HepG2 (cell line): ENCODE measurements at regions not wholly inside any gene's neighbourhood (a gene's known extent, or its start where the extent isn't known, plus 50 kb on each side); places are given as distances from the start of the nearest gene placed in this dataset.

ENCODE experiments used
- ATAC-seq: fragments of 200-7000 bp; cut with Tn5 transposase; 3 replicates; pipeline ENCODE4 v1.9.1; 2020; ENCODE audit warnings: mild to moderate bottlenecking, moderate library complexity
- BruUV-seq: library from RNA; stranded (reverse); fragments of 400-500 nt; replicated peaks from 2 replicates; lab custom pipeline; 2021; lab: Mats Ljungman, UMichigan
- CTCF ChIA-PET: fragments of 300-600 bp; formaldehyde crosslinking; extraction: SDS; loops from one replicate; lab custom pipeline; 2021; ENCODE audit warnings: low total read pairs, inconsistent platforms, low intra/inter-chr PET ratio; lab: Yijun Ruan, JAX
- POLR2A ChIA-PET: fragments of 350-600 bp; sonication (Branson Sonifier 250); formaldehyde crosslinking; loops from one replicate; lab custom pipeline; 2020; ENCODE audit warnings: antibody characterized with exemption, inconsistent platforms; lab: Yijun Ruan, JAX
- DNase-seq: peaks from one replicate; pipeline ENCODE4 v3.0.0-alpha.2; 2015; ENCODE audit warnings: low spot score
- FAIRE-seq: peaks from 3 replicates; lab custom pipeline; 2011; peaks lifted over from hg19 to GRCh38; lab: Jason Lieb, UNC
- H2AFZ ChIP-seq: one replicate; pipeline ENCODE4 v1.6.1; 2011; ENCODE audit warnings: low read length, inconsistent platforms
- H3K27ac ChIP-seq: fragments of 300-600 bp; 3 replicates; pipeline ENCODE4 v1.8.0; 2011; ENCODE audit warnings: mixed run types, mild to moderate bottlenecking, mixed read lengths, low read length, inconsistent platforms; ENCODE audit not compliant: insufficient read depth; ENCODE audit errors: extremely low read length
- H3K27me3 ChIP-seq, 2 experiments: fragments of 200-600 bp in 1 of 2; 2 replicates in 1 of 2; 3 replicates in 1 of 2; pipeline versions ENCODE4 v1.6.0 to v1.8.0; 2011; ENCODE audit warnings: low read length in 2 of 2, mild to moderate bottlenecking in 2 of 2, moderate library complexity in 2 of 2, inconsistent platforms in 1 of 2; ENCODE audit not compliant: insufficient read depth in 2 of 2, control insufficient read depth in 1 of 2
- H3K36me3 ChIP-seq, 2 experiments: fragments of 200-600 bp in 1 of 2; replicated peaks in 1 of 2; 2 replicates in 1 of 2; 3 replicates in 1 of 2; pipeline versions ENCODE4 v1.5.1 to v1.8.0; 2011; ENCODE audit warnings: low read length in 2 of 2, inconsistent platforms in 1 of 2; ENCODE audit not compliant: insufficient read depth in 2 of 2, control insufficient read depth in 1 of 2
- H3K4me1 ChIP-seq: 2 replicates; pipeline ENCODE4 v1.5.1; 2012; ENCODE audit warnings: low read length, inconsistent platforms; ENCODE audit not compliant: insufficient read depth
- H3K4me2 ChIP-seq: 2 replicates; pipeline ENCODE4 v1.6.0; 2011; ENCODE audit warnings: low read depth, low read length, inconsistent platforms
- H3K4me3 ChIP-seq, 3 experiments: fragments of 200-600 bp in 1 of 3; sonication (generic), shearing (Covaris generic) in 1 of 3; replicated peaks in 1 of 3; 2 replicates each; pipeline ENCODE4 v1.5.1; 2011 to 2016; ENCODE audit warnings: low read length in 3 of 3, inconsistent platforms in 2 of 3, low read depth in 2 of 3, mild to moderate bottlenecking in 2 of 3, control low read depth in 1 of 3, mixed read lengths in 1 of 3; ENCODE audit not compliant: insufficient read depth in 1 of 3
- H3K79me2 ChIP-seq: one replicate; pipeline ENCODE4 v1.6.1; 2011; ENCODE audit warnings: low read length, inconsistent platforms; ENCODE audit not compliant: insufficient read depth
- H3K9ac ChIP-seq: 2 replicates; pipeline ENCODE4 v1.6.0; 2011; ENCODE audit warnings: mild to moderate bottlenecking, low read depth, low read length, inconsistent platforms; ENCODE audit not compliant: insufficient read depth
- H3K9me3 ChIP-seq: 2 replicates; pipeline ENCODE4 v1.5.1; 2012; ENCODE audit warnings: mild to moderate bottlenecking, low read length
- H4K20me1 ChIP-seq: 2 replicates; pipeline ENCODE4 v1.6.0; 2011; ENCODE audit warnings: inconsistent platforms, mild to moderate bottlenecking, low read length, moderate library complexity; ENCODE audit not compliant: insufficient read depth
- ADNP ChIP-seq: sonication (generic); formaldehyde crosslinking; IDR thresholded peaks from 2 replicates; pipeline ENCODE4 v1.4.0; 2020; ENCODE audit warnings: missing genetic modification reagents
- CENPT ChIP-seq: sonication (generic); formaldehyde crosslinking; IDR thresholded peaks from 2 replicates; pipeline ENCODE4 v1.8.0; 2022; ENCODE audit warnings: low read depth, mild to moderate bottlenecking, moderate library complexity, missing genetic modification reagents
- CREB1 ChIP-seq, 2 experiments: fragments of 450-650 bp in 1 of 2; IDR thresholded peaks; 2 replicates each; pipeline ENCODE4 v1.6.1; 2016 to 2017; ENCODE audit warnings: control low read depth in 1 of 2, mild to moderate bottlenecking in 1 of 2, missing compliant biosample characterization in 1 of 2, missing genetic modification characterization in 1 of 2
- PHF21A ChIP-seq: sonication (generic); formaldehyde crosslinking; IDR thresholded peaks from 2 replicates; pipeline ENCODE4 v1.5.0; 2020; ENCODE audit warnings: mild to moderate bottlenecking, missing genetic modification reagents
- ZNF468 ChIP-seq: sonication (generic); formaldehyde crosslinking; IDR thresholded peaks from 2 replicates; pipeline ENCODE4 v1.8.0; 2022; ENCODE audit warnings: mild to moderate bottlenecking, moderate library complexity, missing genetic modification reagents
- ZNF562 ChIP-seq: sonication (generic); formaldehyde crosslinking; IDR thresholded peaks from 2 replicates; pipeline ENCODE4 v1.8.0; 2022; ENCODE audit warnings: missing genetic modification reagents, borderline replicate concordance
- WGBS: methylation state at CpG from one replicate; pipeline ENCODE4 v1.1.6; 2017; ENCODE audit warnings: low lambda C conversion rate; 5-methylcytosine and 5-hydroxymethylcytosine counted together
- in situ Hi-C: cut with HindIII; loops from 2 replicates; pipeline ENCODE4 v1.10.0; 2017; ENCODE audit warnings: low pct_unique_long_range_greater_than_20kb; ENCODE audit not compliant: extremely low pct_ligation_motif_present
- intact Hi-C: fragments of 100-400 bp; cut with micrococcal nuclease; formaldehyde crosslinking; loops from one replicate; pipeline ENCODE4 v1.10.0; 2022; ENCODE audit not compliant: unreplicated experiment

GRCh38 chr4:33107814-33108213 lies 2387.6 kb downstream of the PCDH7 start:
- Histone ChIP-seq H3K4me2 (no peak overlapping the region), H3K4me1 (no peaks in the 10 kb centered on the region), H3K27me3 (no peaks in the 10 kb centered on the region), H3K4me3 (no peak overlapping the region), H3K27ac (no peak overlapping the region), H3K79me2 (no peaks in the 10 kb centered on the region), H3K9me3 (peaks cover 31% of the 10 kb centered on the region), H2AFZ (no peak overlapping the region)
- ChIA-PET POLR2A (no interaction called here), CTCF (no interaction called here)
- in situ Hi-C loops, result no loop called here
- BruUV-seq, result no TSS peak
- FAIRE-seq (no peak), ATAC-seq (no peak)
- 0% methylated on average over 2 of the region's 2 CpGs for WGBS
- TF ChIP-seq ZNF468 (CRISPR knock-in tag), result no peak
- TF ChIP-seq CREB1 (IDR thresholded peaks at IDR 0.05), result 0 out of 2 replicates have a peak, but pooled peaks have one; percentile 20
- TF ChIP-seq CREB1 (CRISPR knock-in tag; IDR thresholded peaks at IDR 0.05), result no peak
- TF ChIP-seq, all 625 proteins: peak for 1
- no peaks in the 10 kb centered on the region for H3K36me3 ChIP-seq
- intact Hi-C loops, result no loop called here
- no peak overlapping the region for H3K9ac ChIP-seq
- H4K20me1 ChIP-seq, result no peaks in the 10 kb centered on the region
- no peak for DNase-seq

DNA sequence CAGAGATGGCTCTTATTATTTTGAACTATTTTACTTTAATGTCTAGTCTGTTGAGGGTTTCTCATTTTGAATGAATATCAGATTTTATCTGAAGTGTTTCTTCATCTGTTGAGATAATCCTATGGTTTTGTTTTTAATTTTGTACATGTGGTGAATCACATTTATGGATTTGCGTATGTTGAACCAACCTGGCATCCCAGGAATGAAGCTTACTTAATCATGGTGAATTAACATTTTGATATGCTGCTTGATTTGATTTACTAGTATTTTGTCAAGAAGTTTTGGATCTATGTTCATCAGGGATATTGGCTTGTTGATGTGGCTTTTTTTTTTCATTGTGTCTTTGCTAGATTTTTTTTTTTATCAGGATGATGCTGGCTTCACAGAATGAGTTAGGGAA lies 2390.9 kb downstream of the PCDH7 start:
- ChIA-PET POLR2A (no interaction called here), CTCF (no interaction called here)
- H3K9ac ChIP-seq, result no peak overlapping the region
- H3K27ac ChIP-seq, result no peak overlapping the region
- H2AFZ ChIP-seq, result no peak overlapping the region
- FAIRE-seq, result no peak
- H3K36me3 ChIP-seq, result no peaks in the 10 kb centered on the region
- no peaks in the 10 kb centered on the region for H3K4me1 ChIP-seq
- intact Hi-C loops, result no loop called here
- no TSS peak for BruUV-seq
- no peaks in the 10 kb centered on the region for H3K79me2 ChIP-seq
- H3K9me3 ChIP-seq, result peaks cover 43% of the 10 kb centered on the region
- H4K20me1 ChIP-seq, result no peaks in the 10 kb centered on the region
- TF ChIP-seq PHF21A (CRISPR knock-in tag), result no peak
- TF ChIP-seq CENPT (CRISPR knock-in tag), result no peak
- TF ChIP-seq ZNF562, result no peak
- no peak for TF ChIP-seq ADNP (CRISPR knock-in tag)
- TF ChIP-seq, all 625 proteins: peak for 0
- Histone ChIP-seq H3K4me2 (no peak overlapping the region), H3K27me3 (no peaks in the 10 kb centered on the region), H3K4me3 (no peak overlapping the region)
- 10% methylated on average over 1 of the region's 1 CpG for WGBS
- DNase-seq (no peak), ATAC-seq (no peak)
- in situ Hi-C loops, result no loop called here
